NCI-H146 treated with DMSO at 0.1 percent for 48 hours (cell line): ENCODE measurements at regions not wholly inside any gene's neighbourhood (a gene's known extent, or its start where the extent isn't known, plus 50 kb on each side); places are given as distances from the start of the nearest gene placed in this dataset.

Experiments used
- DNase-seq: peaks from one replicate; lab custom pipeline; 2025; ENCODE audit not compliant: unreplicated experiment; lab: John Stamatoyannopoulos, UW

- no peak for DNase-seq
These were observed 701.9 kb upstream of the ZP4 start for GRCh38 chr1:238592621-238593020.

GRCh38 chr1:238589843-238590435 lies 699.2 kb upstream of the ZP4 start:
- DNase-seq = no peak

DNA sequence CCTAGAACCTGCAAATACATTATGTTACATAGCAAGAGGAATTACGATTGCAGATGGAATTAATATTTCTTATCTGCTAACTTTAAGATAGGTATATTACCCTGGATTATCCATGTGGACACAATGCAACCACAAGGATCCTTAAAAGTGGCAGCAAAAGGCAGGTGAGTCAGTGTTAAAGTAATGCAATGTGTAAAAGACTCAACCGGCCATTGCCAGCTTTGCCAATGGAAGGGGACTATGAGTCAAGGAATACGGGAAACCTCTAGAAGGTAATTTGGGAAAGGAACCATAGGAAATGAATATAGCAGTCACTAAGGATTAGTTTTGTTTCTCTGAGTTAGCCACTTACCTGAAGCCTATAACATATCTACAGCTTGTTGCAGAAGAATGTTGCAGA lies 692.1 kb upstream of the ZP4 start:
- no peak for DNase-seq

- DNase-seq = no peak
These were observed 690.6 kb upstream of the ZP4 start for GRCh38 chr1:238581332-238581731.

DNA sequence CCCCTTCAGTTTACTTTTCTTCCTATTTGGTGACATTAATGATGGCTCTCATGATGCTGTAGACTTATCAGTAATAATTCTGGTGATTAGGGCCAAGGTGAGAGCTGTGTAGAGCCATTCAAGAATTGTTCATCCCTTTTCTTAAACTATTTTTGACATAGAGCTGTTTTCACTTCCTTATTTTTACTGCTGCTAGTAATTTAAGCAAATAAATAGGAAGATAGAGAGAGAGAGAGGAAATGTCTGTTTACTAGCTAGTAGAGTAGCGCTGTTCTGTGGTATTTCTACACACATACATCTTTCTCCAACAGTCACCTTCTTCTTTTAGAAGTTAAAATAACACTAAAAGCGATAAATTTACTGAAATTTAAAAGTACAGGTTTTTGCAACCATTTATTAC lies 678.0 kb upstream of the ZP4 start:
- no peak for DNase-seq

DNA sequence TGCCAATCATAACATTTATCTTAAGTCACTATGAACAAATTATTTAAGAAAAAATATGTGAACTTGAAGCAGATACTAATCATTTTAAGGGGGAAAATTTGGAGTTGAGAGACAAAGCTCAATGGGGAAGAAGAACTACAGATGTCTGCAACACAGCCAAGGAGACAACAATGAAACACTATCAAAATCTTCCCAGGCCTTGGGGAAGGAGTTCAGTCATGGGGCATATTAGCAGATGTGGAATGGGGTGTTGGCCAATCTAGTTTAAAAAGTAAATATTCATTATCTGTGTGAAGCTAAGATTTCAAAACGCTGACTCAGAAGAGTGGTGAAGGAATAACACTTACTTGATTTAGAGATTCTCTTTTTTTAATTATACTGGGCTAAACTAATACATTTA lies 671.6 kb upstream of the ZP4 start:
- DNase-seq = no peak

- no peak for DNase-seq
These were observed 668.0 kb upstream of the ZP4 start for GRCh38 chr1:238558746-238559145.

DNA sequence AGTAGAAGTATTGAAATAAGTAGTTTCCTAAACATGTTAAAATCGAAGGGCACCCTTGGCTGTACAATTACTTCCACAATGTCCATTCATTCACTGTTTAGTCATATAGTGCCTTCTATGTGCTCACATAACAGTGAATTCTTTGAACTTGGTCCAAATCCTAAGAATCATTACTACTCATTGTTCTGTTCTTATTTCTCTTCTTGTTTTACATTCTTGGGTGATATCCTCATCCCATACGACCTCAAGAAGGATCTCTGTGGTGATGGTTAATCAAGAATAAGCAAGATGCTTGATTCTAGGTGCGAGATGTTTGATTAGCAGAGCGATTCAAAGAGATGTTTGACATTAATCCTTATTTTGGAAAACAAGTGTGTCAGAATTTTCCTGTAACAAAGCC lies 667.4 kb upstream of the ZP4 start:
- no peak for DNase-seq

DNA sequence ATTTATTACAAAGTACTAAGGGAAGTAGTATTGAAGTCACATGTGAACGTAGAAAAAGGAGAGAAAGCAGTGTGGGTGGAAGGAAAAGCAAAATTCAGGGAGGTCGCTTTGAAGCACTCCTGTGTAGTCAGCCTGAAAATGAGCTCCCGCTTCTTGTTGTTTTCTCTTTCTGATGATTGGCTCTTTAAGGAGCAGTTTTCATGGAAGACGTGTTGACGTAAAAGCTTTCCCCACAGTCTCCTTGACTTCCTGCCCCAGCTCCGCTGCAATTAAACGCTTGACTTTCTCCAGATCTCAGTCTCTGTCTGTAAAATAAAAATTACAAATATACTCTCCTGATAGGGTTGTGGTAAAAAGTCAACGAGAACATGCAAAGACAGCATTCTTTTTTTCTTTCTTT lies 661.5 kb upstream of the ZP4 start:
- DNase-seq = no peak

- no peak for DNase-seq
These were observed 658.4 kb upstream of the ZP4 start for GRCh38 chr1:238549137-238549536.

- DNase-seq = no peak
These were observed 655.4 kb upstream of the ZP4 start for GRCh38 chr1:238546118-238546517.

- DNase-seq = no peak
These were observed 646.9 kb upstream of the ZP4 start for GRCh38 chr1:238537641-238538040.

- no peak for DNase-seq
These were observed 639.6 kb upstream of the ZP4 start for GRCh38 chr1:238530209-238530851.

GRCh38 chr1:238517711-238518110 lies 627.0 kb upstream of the ZP4 start:
- no peak for DNase-seq

- DNase-seq = no peak
These were observed 610.6 kb upstream of the ZP4 start for GRCh38 chr1:238501290-238501689.

- DNase-seq = no peak
These were observed 608.3 kb upstream of the ZP4 start for GRCh38 chr1:238499021-238499420.

DNA sequence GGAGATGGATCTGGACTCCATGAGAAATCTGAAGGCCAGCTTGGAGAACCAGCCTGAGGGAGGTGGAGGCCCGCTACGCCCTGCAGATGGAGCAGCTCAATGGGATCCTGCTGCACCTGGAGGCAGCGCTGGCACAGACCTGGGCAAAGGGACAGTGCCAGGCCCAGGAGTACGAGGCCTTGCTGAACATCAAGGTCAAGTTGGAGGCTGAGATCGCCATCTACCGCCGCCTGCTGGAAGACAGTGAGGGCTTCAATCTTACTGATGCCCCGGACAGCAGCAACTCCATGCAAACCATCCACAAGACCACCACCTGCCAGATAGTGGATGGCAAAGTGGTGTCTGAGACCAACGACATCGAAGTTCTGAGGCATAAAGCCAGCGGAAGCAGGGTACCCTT lies 601.5 kb upstream of the ZP4 start:
- DNase-seq = no peak

GRCh38 chr1:238491265-238491664 lies 600.5 kb upstream of the ZP4 start:
- no peak for DNase-seq

GRCh38 chr1:238489006-238489405 lies 598.3 kb upstream of the ZP4 start:
- DNase-seq = peak; percentile 4

GRCh38 chr1:238488401-238488800 lies 597.7 kb upstream of the ZP4 start:
- no peak for DNase-seq

DNA sequence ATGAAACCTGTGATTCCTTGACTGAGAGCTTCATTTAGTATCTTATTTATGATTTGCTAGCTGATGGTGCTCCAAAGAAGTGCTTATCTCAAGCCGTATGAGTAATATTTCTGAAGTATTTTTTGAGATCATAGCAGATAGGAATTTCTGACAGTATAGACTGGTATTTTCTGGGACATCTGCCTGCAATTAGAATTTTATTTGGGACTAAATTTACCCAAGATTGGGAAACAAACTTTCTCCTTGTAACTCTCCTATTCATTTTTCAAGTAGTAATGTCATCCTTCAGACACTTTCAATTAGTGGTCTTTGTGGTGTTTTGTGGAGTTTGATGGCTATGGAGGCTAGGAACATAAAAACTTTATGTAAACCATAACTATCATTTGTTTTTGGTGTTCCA lies 597.2 kb upstream of the ZP4 start:
- DNase-seq = no peak

- DNase-seq = no peak
These were observed 595.1 kb upstream of the ZP4 start for GRCh38 chr1:238485912-238486209.
